GM18502 (cell line): ENCODE measurements at regions not wholly inside any gene's neighbourhood (a gene's known extent, or its start where the extent isn't known, plus 50 kb on each side); places are given as distances from the start of the nearest gene placed in this dataset.

Experiments used
- ATAC-seq: cut with Tn5 transposase; IDR thresholded peaks from one replicate; pipeline ENCODE4 v1.9.1; 2021; ENCODE audit warnings: mild to moderate bottlenecking; ENCODE audit not compliant: unreplicated experiment, poor library complexity

- no peak for ATAC-seq
These were observed 124.1 kb upstream of the MTNR1B start for GRCh38 chr11:92845390-92845789.

- no peak for ATAC-seq
These were observed 123.6 kb upstream of the MTNR1B start for GRCh38 chr11:92845805-92846204.

GRCh38 chr11:92846491-92847125 is 122.8 kb upstream of the MTNR1B start:
- no peak for ATAC-seq

- no peak for ATAC-seq
These were observed 120.9 kb upstream of the MTNR1B start for GRCh38 chr11:92848578-92848977.

GRCh38 chr11:92850296-92850826 is 119.1 kb upstream of the MTNR1B start:
- ATAC-seq, result no peak

- no peak for ATAC-seq
These were observed 117.2 kb upstream of the MTNR1B start for GRCh38 chr11:92852229-92852628.

- no peak for ATAC-seq
These were observed 116.5 kb upstream of the MTNR1B start for GRCh38 chr11:92852946-92853345.

GRCh38 chr11:92854162-92854561 is 115.3 kb upstream of the MTNR1B start:
- no peak for ATAC-seq

GRCh38 chr11:92854952-92855351 is 114.5 kb upstream of the MTNR1B start:
- ATAC-seq, result no peak

GRCh38 chr11:92855607-92856405 is 113.6 kb upstream of the MTNR1B start:
- no peak for ATAC-seq

- ATAC-seq, result no peak
These were observed 112.0 kb upstream of the MTNR1B start for GRCh38 chr11:92857407-92857806.

- ATAC-seq, result no peak
These were observed 110.2 kb upstream of the MTNR1B start for GRCh38 chr11:92859156-92859690.

- ATAC-seq, result no peak
These were observed 107.8 kb upstream of the MTNR1B start for GRCh38 chr11:92861634-92862033.

GRCh38 chr11:92865352-92865751 is 104.1 kb upstream of the MTNR1B start:
- ATAC-seq, result no peak

- ATAC-seq, result no peak
These were observed 102.7 kb upstream of the MTNR1B start for GRCh38 chr11:92866679-92867282.

GRCh38 chr11:92867913-92868619 is 101.4 kb upstream of the MTNR1B start:
- ATAC-seq, result no peak

GRCh38 chr11:92869716-92870115 is 99.7 kb upstream of the MTNR1B start:
- ATAC-seq, result no peak

- no peak for ATAC-seq
These were observed 99.1 kb upstream of the MTNR1B start for GRCh38 chr11:92870196-92870832.

- ATAC-seq, result no peak
These were observed 95.9 kb upstream of the MTNR1B start for GRCh38 chr11:92873551-92873950.

- ATAC-seq, result no peak
These were observed 94.0 kb upstream of the MTNR1B start for GRCh38 chr11:92875473-92875872.
